GM12872 (cell line): ENCODE measurements at regions not wholly inside any gene's neighbourhood (a gene's known extent, or its start where the extent isn't known, plus 50 kb on each side); places are given as distances from the start of the nearest gene placed in this dataset.

Source experiments
- CTCF ChIP-seq: IDR thresholded peaks from 3 replicates; pipeline ENCODE4 v1.5.1; 2011; ENCODE audit warnings: low read depth, mild to moderate bottlenecking, low read length, moderate library complexity; ENCODE audit not compliant: insufficient read depth

- no peak for TF ChIP-seq CTCF
Measured at GRCh38 chr3:88996691-88997090, 110.7 kb upstream of the EPHA3 start.

GRCh38 chr3:88997260-88997659 lies 110.2 kb upstream of the EPHA3 start:
- TF ChIP-seq CTCF, result no peak

- no peak for TF ChIP-seq CTCF
Measured at GRCh38 chr3:89000886-89001285, 106.5 kb upstream of the EPHA3 start.

GRCh38 chr3:89002191-89002590 lies 105.2 kb upstream of the EPHA3 start:
- no peak for TF ChIP-seq CTCF

- no peak for TF ChIP-seq CTCF
Measured at GRCh38 chr3:89013536-89013935, 93.9 kb upstream of the EPHA3 start.

- TF ChIP-seq CTCF, result no peak
Measured at GRCh38 chr3:89017531-89017930, 89.9 kb upstream of the EPHA3 start.

- TF ChIP-seq CTCF, result no peak
Measured at GRCh38 chr3:89025185-89025584, 82.2 kb upstream of the EPHA3 start.

GRCh38 chr3:89032346-89033013 lies 74.9 kb upstream of the EPHA3 start:
- no peak for TF ChIP-seq CTCF
